NOMO-1 treated with dmso at 0.1 percent for 144 hours (cell line): ENCODE measurements at regions not wholly inside any gene's neighbourhood (a gene's known extent, or its start where the extent isn't known, plus 50 kb on each side); places are given as distances from the start of the nearest gene placed in this dataset.
"Not testable (repeated sequence)": the region's sequence is repeated elsewhere in the genome, so short reads cannot be mapped to it uniquely, and the experiment has no call there.

Experiments
- DNase-seq: peaks from one replicate; lab custom pipeline; 2025; ENCODE audit not compliant: unreplicated experiment; lab: John Stamatoyannopoulos, UW

DNA sequence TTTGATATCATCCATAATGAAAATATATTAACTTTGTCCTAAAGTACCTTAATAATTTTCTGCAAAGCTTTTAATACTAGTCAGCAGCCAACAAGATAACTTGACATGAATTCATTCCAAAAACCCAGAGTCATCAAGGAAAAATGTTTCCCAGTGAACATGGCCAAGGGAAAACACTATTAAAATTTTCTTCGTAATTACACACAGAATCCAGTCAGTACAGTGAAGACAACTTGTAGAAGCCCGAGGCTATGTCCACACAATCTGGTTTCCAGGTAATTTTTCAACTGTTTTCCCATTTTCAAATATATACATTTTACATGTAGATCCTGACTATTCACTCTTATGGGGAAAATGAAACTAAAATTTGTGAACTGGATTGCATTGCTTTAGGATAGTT lies 600.9 kb downstream of the CDH8 start:
- DNase-seq: no peak

DNA sequence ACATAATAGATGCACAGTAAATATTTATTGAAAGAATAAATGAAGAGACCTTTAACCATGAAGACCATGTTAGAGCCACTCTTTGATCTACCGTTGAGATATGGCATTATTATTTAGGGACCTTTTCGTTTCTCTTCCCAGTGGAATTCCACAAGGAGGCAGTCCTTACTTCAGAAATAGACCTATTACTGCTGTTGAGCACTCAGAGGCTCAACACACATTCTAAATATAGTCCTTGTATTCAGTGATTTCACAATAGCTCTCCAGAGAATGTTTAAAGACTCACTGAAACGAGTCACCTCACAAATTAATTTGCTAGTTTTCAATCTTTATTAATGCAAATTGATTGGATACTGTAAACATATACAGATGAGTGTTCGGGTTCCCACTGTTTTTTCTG lies 603.8 kb downstream of the CDH8 start:
- DNase-seq: no peak

DNA sequence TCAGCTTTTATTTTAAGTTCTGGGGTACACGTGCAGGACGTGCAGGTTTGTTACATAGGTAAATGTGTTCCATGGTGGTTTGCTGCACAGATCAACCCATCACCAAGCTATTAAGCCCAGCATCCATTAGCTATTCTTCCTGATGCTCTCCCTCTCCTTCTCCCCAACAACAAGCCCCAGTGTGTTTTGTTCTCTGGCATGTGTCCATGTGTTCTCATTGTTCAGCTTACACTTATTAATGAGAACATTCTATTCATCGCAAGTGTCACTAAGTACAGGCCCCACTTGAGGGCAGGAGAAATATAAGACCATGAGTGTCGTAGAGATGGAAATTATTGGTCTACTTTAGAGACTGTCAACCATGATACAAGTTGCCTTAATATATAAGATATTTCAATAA lies 615.1 kb downstream of the CDH8 start:
- no peak for DNase-seq

- DNase-seq: no peak
Observed at GRCh38 chr16:61419791-61420190, 616.4 kb downstream of the CDH8 start.

GRCh38 chr16:61418802-61419201 lies 617.4 kb downstream of the CDH8 start:
- DNase-seq: not testable (repeated sequence)

- DNase-seq: no peak
Observed at GRCh38 chr16:61415126-61415525, 621.1 kb downstream of the CDH8 start.

DNA sequence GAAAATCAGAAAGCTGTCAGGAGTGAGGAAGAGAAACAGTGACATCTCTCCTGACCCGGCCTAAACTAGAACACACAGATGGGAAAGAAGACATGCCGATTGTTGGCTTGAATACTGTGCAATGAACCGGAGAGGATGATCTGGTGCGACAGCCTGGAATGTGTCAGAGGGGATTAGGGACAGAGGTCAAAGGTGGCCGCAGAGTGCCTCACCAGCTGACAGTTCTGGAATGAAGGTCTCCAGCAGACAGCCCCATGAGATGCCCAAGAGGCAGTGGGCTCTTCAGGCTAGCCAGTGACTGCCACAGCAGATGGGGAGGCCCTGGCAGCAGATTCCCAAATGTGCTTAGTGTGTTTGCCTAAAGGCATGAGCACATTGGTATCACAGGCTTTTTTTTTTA lies 623.2 kb downstream of the CDH8 start:
- no peak for DNase-seq

DNA sequence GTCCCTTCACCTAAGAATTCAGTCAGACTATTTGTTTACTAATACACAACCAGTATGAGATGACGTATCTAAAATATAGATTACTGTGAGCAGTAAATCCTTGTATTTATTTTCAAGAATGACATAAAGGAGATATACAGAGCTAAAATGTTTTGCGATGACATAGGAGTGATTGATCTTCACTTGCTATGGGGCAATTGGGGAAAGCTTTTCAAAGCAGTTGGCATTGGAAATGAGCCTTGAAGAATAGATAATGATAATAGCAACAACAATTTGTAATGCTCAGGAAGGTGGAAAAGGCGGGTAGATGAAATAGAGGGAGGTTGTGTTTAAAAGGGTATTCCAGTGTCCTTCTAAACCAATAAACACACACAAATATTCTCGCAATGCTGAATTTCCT lies 623.7 kb downstream of the CDH8 start:
- DNase-seq: no peak

DNA sequence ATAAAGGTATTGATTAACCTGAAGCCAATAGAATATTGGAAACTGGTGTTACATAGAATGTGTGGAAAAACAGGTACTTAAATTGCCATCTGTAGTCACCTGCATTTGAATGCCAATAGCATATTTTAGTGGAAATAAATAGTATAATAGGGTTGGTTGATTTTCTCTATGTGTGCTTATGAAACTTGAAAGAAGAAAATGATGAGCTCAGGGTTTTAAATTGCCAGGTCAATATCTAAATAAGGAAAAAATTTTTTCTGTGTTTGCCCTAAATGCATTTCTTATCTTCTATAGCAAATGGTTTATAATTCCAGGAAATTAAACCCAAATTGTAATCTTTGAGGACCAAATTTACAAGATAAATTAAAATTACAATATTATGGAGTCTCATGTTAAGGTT lies 626.6 kb downstream of the CDH8 start:
- DNase-seq: no peak

DNA sequence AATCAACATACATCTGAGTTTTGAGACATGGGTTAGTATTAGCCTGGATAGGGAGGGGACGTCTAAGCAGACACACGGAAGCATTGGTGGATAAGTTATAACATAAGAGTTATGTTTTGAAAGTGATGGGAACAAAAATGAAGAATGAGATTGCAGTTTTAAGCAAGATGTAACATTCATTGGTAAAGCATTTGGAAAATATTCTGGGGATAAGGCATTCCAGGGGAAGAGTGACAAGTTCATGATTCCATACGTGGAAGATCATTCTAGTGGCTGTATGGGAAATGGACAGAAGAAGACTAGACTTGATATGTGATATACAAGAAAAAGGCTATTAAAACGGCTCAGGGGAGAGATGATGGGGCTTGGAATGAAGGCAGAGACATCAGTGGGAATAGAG lies 632.9 kb downstream of the CDH8 start:
- no peak for DNase-seq

GRCh38 chr16:61391896-61392295 lies 644.3 kb downstream of the CDH8 start:
- DNase-seq: no peak

DNA sequence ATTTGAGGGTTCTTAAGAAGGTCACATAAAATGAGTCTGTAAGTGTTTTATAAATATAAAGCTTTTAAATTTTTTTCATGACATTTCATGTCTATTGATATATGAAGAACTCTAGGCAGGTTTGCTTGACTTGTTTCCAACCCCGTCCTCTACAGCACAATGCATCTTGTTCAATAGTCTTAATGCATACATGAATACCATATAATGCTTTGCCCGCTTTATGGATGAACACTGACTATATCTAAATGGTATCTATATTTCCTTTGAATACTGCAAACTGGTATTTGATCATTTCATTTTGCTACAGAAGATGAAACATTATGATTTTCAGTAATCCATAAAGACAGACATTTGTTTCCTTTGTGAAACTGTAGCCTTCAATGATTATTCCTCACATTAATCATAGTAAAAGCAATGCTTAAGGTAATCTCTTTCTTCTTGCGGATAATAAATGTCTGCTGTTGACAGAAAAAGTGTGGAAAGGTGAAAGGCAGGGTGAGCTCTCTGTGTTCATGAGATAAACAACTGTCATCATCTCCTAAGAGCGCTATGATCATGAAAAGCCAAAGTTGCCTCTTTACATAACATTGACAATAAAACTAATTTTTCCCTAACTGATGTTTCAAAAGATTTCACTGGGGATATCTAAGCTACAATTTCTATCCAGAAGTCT lies 645.1 kb downstream of the CDH8 start:
- DNase-seq: no peak

- no peak for DNase-seq
Observed at GRCh38 chr16:61385392-61386071, 650.7 kb downstream of the CDH8 start.

- DNase-seq: no peak
Observed at GRCh38 chr16:61382435-61382834, 653.8 kb downstream of the CDH8 start.

- DNase-seq: no peak
Observed at GRCh38 chr16:61379311-61379710, 656.9 kb downstream of the CDH8 start.

DNA sequence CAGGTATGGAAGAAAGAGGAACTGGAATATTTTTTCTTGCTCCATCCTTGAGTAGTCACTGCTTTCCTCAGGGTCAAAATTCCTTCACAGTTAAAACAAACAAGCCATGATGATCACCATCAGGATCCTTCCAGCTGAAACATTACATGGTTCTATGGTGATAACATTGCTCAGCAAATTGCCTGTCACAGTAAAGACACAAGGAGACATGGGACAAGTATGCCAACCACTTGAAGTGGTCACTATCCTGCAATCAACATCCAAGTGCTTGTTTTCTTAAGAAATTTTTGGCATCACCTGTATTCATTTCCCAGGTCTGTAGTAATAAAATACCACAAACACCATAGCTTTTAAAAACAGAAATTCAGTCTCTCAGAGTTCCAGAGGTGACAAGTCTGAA lies 662.2 kb downstream of the CDH8 start:
- no peak for DNase-seq

- DNase-seq: no peak
Observed at GRCh38 chr16:61371881-61372280, 664.4 kb downstream of the CDH8 start.

- DNase-seq: no peak
Observed at GRCh38 chr16:61371388-61371787, 664.9 kb downstream of the CDH8 start.

DNA sequence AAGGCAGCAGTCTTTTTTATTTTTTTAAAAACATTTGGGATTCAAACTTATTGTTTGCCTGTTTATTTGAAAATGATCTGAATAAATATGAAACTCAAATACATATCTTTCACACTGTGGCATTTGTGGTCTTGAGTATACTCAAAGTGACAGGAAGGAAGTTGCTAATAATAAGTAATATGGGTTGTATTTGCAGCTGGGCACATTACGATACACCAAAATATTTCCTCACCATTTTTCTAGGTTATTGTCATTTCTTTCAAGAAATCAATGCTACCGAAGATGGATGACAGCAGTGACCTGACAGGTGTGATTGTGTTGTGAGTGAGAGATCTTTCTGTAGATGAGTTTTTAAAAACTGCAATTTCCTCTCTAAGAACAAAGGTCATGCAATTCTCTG lies 665.7 kb downstream of the CDH8 start:
- no peak for DNase-seq

- DNase-seq: no peak
Observed at GRCh38 chr16:61366006-61366405, 670.2 kb downstream of the CDH8 start.

DNA sequence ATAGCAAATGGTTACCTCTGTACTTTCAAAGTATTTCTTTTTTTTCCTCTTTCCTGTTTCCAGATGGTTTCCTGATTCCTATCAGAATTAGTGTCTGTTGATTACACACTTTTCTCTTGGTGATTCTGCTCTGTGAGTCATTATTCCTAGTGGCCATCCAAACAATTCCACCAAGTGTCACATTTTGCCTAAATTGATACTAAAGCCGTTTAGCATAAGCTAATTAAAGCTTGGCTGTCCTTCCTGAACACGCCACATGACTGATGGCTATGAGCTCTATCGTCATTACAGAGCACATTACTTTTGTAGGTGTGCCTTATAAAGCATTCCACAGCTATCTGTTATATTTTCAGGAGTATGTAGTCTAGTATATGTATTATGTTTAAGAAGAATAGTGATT lies 671.2 kb downstream of the CDH8 start:
- DNase-seq: no peak

DNA sequence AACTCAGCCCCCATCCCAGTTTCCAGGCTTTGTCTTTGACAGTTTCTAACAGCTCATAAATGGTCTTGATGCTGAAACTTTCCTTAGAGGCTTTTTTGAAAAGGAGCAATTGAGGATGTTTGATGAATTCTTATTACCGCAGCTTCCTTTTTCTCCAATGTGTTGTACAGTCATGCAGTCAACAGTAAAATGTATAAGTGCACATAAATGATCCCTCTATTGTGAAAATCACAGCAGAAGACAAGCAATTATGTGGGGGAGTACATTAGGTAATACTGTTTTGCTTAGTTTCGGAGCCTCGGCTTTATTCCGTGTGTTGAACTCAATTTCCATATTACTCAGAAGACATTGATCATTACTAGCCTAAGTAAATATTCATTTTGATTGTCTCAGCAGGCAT lies 673.7 kb downstream of the CDH8 start:
- DNase-seq: no peak

GRCh38 chr16:61344791-61345190 lies 691.4 kb downstream of the CDH8 start:
- DNase-seq: no peak
